LNCaP clone FGC (cell line): ENCODE measurements at regions not wholly inside any gene's neighbourhood (a gene's known extent, or its start where the extent isn't known, plus 50 kb on each side); places are given as distances from the start of the nearest gene placed in this dataset.

Experiments used
- DNase-seq: peaks from one replicate; pipeline ENCODE4 v3.0.0-alpha.2; 2011; ENCODE audit warnings: low read depth
- H3K4me3 ChIP-seq: 2 replicates; pipeline ENCODE4 v1.5.1; 2011; ENCODE audit warnings: mild to moderate bottlenecking, low read depth, low read length, control low read depth
- CTCF ChIP-seq: IDR thresholded peaks from 2 replicates; pipeline ENCODE4 v1.5.1; 2012; ENCODE audit warnings: mild to moderate bottlenecking; ENCODE audit not compliant: control insufficient read depth, insufficient read depth; ENCODE audit errors: extremely low read depth

- no peak for DNase-seq
- H3K4me3 ChIP-seq, result no peak overlapping the region
- TF ChIP-seq CTCF, result no peak
These were observed 158.2 kb downstream of the NUAK1 start for GRCh38 chr12:105980533-105980932.

DNA sequence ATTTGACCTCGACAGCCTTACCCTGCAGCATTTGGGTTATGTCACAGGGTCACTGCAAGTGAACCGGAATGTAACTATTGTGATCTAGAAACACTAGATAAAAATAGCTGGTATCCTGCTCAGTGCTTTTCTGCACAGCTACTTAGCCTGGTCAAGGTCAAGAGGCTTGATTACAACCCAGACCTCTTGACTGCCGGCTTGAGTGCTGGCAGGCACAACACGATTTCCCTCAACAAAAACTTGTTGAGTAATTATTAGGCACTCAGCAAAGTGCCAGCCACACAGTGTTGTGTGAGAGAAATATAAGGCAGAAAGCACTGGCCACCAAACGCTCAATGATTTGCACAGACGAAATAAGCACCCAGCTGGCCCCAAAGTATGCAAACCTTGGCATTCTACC lies 156.7 kb downstream of the NUAK1 start:
- DNase-seq, result no peak
- H3K4me3 ChIP-seq, result no peak overlapping the region
- TF ChIP-seq CTCF, result no peak

GRCh38 chr12:105983622-105984320 lies 155.0 kb downstream of the NUAK1 start:
- H3K4me3 ChIP-seq, result no peak overlapping the region
- no peak for DNase-seq
- TF ChIP-seq CTCF, result no peak

GRCh38 chr12:105985383-105985782 lies 153.4 kb downstream of the NUAK1 start:
- TF ChIP-seq CTCF, result no peak
- no peak overlapping the region for H3K4me3 ChIP-seq
- no peak for DNase-seq

GRCh38 chr12:105986779-105987684 lies 151.7 kb downstream of the NUAK1 start:
- no peak for TF ChIP-seq CTCF
- H3K4me3 ChIP-seq, result no peak overlapping the region
- no peak for DNase-seq

GRCh38 chr12:105987685-105988035 lies 151.1 kb downstream of the NUAK1 start:
- no peak for TF ChIP-seq CTCF
- no peak overlapping the region for H3K4me3 ChIP-seq
- no peak for DNase-seq
